AG04449 (cell line): ENCODE measurements at regions not wholly inside any gene's neighbourhood (a gene's known extent, or its start where the extent isn't known, plus 50 kb on each side); places are given as distances from the start of the nearest gene placed in this dataset.

ENCODE experiments used
- CTCF ChIA-PET: fragments of 350-600 bp; formaldehyde crosslinking; extraction: SDS; loops from one replicate; lab custom pipeline; 2021; ENCODE audit warnings: antibody characterized with exemption; lab: Yijun Ruan, JAX
- POLR2A ChIA-PET: fragments of 400-600, 350-600 bp; formaldehyde crosslinking; extraction: SDS; loops from one replicate; lab custom pipeline; 2020; ENCODE audit warnings: antibody characterized with exemption, inconsistent platforms; lab: Yijun Ruan, JAX
- DNase-seq: peaks from one replicate; pipeline ENCODE4 v3.0.0-alpha.2; 2010; ENCODE audit warnings: low read depth, low spot score
- H3K4me3 ChIP-seq: 2 replicates; pipeline ENCODE4 v1.5.1; 2011; ENCODE audit warnings: low read depth, mild to moderate bottlenecking, control low read depth, low read length
- CTCF ChIP-seq: IDR thresholded peaks from one replicate; pipeline ENCODE4 v1.5.1; 2011; ENCODE audit warnings: mild to moderate bottlenecking, moderate library complexity, low read length, control low read depth, inconsistent platforms; ENCODE audit not compliant: insufficient read depth; ENCODE audit errors: missing control alignments

DNA sequence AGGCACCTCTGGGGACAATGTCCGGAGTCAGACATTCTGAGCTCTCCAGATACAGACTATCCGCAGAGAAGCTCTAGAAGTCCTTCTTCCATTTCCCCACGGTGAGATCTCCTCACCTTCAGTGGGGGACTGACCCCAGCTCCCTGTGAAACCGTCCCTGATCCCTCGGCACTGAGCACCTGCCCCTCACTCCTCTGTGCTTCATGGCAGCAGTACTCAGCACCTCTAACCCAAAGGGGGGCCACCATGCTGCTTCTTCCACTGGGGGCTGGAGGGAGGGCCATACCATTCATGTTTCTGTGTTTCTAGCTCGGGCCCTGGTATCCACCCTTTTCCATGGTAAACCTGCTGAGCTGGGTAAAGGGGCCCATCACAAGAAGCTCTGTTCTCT is 321.7 kb downstream of the BRD1 start:
- TF ChIP-seq CTCF, result no peak
- ChIA-PET POLR2A (no interaction called here), CTCF (no interaction called here)
- no peak overlapping the region for H3K4me3 ChIP-seq
- DNase-seq, result no peak

GRCh38 chr22:49505337-49506009 is 322.2 kb downstream of the BRD1 start:
- ChIA-PET POLR2A (no interaction called here), CTCF (no interaction called here)
- H3K4me3 ChIP-seq, result no peak overlapping the region
- no peak for DNase-seq
- no peak for TF ChIP-seq CTCF

DNA sequence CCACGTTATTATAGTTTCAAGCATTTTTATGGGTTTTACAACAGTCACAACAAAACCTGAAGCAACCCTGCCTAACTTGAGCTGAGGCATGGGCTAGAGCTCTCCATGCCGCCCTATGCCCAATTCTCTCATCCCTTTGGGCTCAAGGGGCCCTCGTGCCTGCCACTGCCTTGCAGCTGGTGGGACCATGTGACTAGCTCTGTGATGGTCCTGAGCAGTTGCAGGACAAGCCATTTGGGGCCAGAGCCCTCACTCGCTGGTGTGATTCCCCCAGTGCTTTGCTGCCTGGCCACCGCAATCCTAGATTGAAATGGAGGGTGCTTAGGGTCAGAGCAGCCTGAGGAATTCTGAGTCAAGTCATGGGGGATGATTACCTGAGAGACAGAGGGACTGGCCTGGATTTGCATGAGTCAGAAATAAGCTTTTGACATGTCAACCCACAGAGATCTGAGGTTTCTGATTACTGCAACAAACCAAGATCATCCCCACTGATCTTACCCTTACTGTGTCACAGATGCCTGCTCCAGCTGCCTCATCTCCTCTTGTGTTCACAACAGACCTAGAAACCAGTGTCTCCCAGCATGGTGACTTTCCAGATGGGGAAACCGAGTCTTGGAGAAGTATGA is 323.7 kb downstream of the BRD1 start:
- ChIA-PET POLR2A (no interaction called here), CTCF (no interaction called here)
- no peak overlapping the region for H3K4me3 ChIP-seq
- DNase-seq, result no peak
- TF ChIP-seq CTCF, result no peak

GRCh38 chr22:49503321-49503720 is 324.4 kb downstream of the BRD1 start:
- CTCF ChIA-PET, result no interaction called here
- H3K4me3 ChIP-seq, result no peak overlapping the region
- DNase-seq, result no peak
- POLR2A ChIA-PET, result no interaction called here
- TF ChIP-seq CTCF, result no peak

GRCh38 chr22:49502126-49502826 is 325.4 kb downstream of the BRD1 start:
- no peak for TF ChIP-seq CTCF
- CTCF ChIA-PET, result no interaction called here
- no peak overlapping the region for H3K4me3 ChIP-seq
- POLR2A ChIA-PET, result no interaction called here
- DNase-seq, result no peak

DNA sequence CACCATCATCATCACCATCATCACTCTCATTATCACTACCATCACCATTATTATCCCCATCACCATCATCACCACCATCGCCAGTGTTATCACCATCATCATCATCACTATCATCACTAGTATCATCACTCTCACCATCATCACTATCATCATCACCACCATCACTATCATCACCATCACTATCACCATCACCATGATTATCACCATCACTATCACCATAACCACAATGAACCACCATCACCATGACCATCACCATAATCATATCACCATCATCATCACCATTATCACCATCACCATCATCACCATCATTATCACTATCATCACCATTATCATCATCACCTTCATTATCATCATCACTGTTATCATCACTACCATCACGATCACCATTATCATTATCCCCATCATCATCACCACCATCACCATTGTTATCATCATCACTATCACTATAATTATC is 326.7 kb downstream of the BRD1 start:
- no peak for TF ChIP-seq CTCF
- no peak overlapping the region for H3K4me3 ChIP-seq
- DNase-seq, result no peak
- ChIA-PET CTCF (no interaction called here), POLR2A (no interaction called here)
